Retinal pigment epithelial cell (primary cell): ENCODE measurements at regions not wholly inside any gene's neighbourhood (a gene's known extent, or its start where the extent isn't known, plus 50 kb on each side); places are given as distances from the start of the nearest gene placed in this dataset.

Experiments
- DNase-seq: peaks from one replicate; pipeline ENCODE4 v3.0.0-alpha.2; 2010; ENCODE audit warnings: low read depth
- H3K4me3 ChIP-seq: 2 replicates; pipeline ENCODE4 v1.5.1; 2011; ENCODE audit warnings: mild to moderate bottlenecking, low read length, control low read depth, moderate library complexity
- TF ChIP-seq, protein P1 (sequence below): conservative IDR thresholded peaks from 2 replicates; pipeline ENCODE4 v1.5.1; 2011; ENCODE audit warnings: low read depth, low read length, control low read depth, inconsistent platforms

DNA sequence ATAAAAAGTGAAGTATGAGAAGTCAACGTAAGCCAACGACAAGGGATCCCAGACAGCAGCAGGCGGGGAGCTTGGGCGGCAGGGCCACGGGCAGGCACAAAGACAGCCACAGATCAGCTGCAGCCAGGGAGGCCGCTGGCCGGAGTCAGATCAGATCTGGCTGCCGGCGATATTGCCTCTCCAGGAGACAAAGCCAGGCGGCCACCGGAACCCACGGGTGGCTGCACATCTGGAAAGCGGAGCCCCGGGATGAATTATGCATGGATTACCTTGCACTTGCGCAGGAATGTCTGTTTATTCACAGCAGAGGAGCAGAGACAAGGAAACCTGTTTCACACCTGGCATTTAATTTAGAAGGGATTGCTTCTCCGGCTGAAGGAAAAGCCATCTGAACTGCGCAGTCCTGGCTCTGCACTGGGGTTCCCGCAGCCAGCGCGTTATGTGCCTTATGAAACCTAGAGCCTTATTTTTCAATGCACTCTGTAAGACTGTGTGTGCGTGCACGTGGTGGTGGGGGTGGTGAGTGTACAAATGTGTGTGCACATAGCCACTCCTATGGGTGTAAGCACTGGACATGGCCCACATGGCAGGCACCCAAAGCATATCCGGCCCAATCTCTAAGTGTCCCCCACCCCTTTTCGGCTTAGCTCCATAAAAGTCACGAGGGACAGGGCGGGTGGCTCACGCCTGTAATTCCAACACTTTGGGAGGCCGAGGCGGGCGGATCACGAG lies 427.8 kb upstream of the MCTP2 start:
- TF ChIP-seq, protein P1, sequence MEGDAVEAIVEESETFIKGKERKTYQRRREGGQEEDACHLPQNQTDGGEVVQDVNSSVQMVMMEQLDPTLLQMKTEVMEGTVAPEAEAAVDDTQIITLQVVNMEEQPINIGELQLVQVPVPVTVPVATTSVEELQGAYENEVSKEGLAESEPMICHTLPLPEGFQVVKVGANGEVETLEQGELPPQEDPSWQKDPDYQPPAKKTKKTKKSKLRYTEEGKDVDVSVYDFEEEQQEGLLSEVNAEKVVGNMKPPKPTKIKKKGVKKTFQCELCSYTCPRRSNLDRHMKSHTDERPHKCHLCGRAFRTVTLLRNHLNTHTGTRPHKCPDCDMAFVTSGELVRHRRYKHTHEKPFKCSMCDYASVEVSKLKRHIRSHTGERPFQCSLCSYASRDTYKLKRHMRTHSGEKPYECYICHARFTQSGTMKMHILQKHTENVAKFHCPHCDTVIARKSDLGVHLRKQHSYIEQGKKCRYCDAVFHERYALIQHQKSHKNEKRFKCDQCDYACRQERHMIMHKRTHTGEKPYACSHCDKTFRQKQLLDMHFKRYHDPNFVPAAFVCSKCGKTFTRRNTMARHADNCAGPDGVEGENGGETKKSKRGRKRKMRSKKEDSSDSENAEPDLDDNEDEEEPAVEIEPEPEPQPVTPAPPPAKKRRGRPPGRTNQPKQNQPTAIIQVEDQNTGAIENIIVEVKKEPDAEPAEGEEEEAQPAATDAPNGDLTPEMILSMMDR: no peak
- DNase-seq: no peak
- no peak overlapping the region for H3K4me3 ChIP-seq

DNA sequence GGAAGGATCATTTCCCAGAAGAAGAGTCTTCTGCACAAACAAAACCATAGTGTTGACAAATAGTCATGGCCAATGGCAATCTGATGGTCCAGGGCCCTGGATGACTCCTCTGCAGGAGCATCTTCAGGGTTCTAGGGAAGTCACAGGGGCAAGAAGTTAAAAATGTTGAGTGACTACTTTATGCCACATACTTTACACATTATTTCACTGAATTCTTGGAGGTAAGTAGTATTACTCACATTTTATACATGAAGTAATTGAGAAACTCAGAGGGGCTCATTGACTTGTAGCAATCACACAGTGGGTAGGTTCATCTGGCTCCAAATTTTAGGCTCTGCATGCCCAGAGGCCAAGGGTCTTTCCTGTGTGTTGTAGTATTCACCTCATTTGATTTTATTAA lies 430.2 kb upstream of the MCTP2 start:
- DNase-seq: no peak
- no peak overlapping the region for H3K4me3 ChIP-seq
- TF ChIP-seq, protein P1: no peak

DNA sequence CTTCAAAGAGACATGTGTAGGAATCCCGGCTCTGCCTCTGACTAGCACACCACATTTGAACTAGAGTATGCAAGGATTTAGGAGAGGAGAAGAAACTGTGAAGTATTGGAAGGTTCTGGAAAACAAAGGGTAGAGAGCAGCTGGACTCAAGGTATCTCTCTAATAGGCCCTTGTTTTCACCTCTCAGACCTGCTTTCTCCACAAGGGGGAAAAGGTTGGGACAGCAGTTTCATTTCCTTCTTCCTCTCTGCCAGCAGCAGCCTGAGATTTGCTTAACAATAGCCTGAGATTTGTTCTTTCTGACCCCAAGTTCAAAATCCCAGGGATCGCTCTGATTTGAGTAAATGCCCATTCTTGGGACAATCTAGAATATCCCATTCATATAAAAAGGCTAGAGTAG lies 430.6 kb upstream of the MCTP2 start:
- no peak overlapping the region for H3K4me3 ChIP-seq
- TF ChIP-seq, protein P1: no peak
- DNase-seq: no peak

DNA sequence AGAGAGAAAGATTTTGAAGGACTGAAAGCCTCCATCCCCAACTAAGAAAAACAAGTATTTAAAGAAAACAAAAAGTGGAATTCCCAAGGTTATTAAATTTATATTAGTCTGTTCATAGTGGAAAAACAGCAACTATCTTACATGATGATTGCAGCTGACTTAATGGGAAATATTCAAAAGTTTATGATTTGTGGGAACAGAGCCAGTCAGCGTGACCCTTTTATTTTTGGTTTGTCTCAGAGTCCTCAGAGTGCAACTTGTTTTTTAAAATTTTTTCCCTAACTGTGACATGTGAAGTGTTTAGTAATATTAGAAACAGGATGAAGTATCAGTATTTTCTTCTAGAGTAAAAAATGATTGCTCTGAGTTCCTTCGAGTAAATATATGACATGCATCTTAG lies 441.9 kb upstream of the MCTP2 start:
- DNase-seq: no peak
- H3K4me3 ChIP-seq: no peak overlapping the region
- TF ChIP-seq, protein P1: no peak

DNA sequence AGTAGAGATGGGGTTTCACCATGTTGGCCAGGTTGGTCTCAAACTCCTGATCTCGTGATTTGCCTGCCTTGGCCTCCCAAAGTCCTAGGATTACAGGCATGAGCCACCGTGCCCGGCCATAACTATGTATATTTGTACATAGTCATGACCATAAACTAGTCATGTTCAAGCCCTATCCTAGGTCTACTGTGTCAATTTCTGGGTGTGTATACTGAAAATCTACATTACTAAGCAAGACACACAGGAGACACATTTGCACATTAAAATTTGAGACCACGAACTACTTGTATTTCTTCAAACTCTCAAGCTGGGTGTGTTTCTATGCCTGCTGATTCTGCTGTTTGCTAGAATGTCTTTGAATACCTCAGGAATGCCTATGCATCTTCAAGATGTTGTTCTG lies 451.3 kb upstream of the MCTP2 start:
- H3K4me3 ChIP-seq: no peak overlapping the region
- TF ChIP-seq, protein P1: no peak
- DNase-seq: no peak

DNA sequence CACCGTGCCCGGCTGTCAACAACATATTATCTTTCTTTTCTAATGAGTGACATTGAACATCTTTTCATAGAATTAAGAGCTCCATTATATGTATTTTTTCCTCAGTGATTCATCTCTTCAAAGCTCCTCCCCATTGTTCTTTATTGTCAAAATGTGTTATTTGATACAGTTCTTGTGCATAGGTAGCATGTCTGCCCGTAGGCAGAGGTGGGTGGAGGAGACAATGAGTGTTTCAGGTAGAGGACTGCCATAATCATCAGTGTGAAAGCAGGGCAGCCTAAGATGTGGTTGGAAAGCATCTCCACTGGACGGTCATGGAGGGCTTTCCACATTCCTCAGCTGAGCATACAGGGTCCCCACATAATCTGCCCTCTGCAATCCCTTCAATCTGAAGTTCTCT lies 452.0 kb upstream of the MCTP2 start:
- H3K4me3 ChIP-seq: no peak overlapping the region
- DNase-seq: no peak
- TF ChIP-seq, protein P1: no peak
